ENCODE measurements at regions not wholly inside any gene's neighbourhood (a gene's known extent, or its start where the extent isn't known, plus 50 kb on each side); places are given as distances from the start of the nearest gene placed in this dataset.

- ATAC-seq = no peak
- intact Hi-C loops (cut with DNase I, micrococcal nuclease) = no loop called here
- no peak for DNase-seq
Measured at GRCh38 chr11:119972281-119972680, 165.6 kb downstream of the TRIM29 start.

- DNase-seq (no peak), ATAC-seq (no peak)
- intact Hi-C loops (cut with DNase I, micrococcal nuclease) = no loop called here
Measured at GRCh38 chr11:119970555-119971304, 167.2 kb downstream of the TRIM29 start.

DNA sequence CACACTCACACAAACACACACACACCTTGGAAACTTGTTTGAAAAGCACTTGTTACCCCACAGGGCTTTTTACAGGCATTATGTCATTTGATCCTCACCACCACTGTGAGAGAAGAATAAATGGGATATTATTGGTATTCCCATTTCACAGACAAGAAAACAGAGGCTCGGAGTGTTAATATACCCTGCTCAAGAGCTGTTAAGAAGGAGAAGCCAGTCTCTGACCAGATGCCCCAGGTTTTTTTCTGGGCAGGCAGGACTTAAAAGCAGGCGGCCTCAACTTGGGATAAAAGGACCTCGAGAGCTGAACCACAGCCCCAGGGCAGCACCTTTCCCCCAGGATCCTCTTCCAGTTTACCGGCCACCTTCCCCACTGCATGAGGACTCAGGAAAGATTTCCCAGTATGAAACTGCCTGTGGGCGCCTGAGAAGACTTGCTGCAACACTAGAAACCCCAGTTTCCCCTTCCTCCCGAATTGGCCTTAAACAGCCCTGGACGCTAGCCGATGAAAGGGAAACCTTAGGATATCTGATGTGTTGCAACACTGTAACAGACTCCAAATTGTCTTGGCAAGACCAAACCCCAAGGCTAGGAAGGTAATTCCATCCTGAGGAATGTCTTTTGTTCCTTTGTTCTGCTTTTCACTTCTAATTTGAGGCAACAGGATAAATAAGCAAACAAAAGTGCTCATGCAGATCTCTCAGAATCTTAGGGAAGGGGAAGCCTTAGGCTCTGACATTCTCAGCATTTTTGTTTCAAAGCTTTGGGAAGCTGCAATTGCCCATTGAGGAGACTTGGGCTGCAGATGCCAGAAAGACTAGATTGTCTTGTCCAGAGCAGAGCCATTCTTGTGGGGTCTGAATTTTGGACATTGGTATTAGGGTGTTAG lies 173.5 kb downstream of the TRIM29 start:
- DNase-seq (no peak), ATAC-seq (no peak)
- intact Hi-C loops (cut with DNase I, micrococcal nuclease) = no loop called here

DNA sequence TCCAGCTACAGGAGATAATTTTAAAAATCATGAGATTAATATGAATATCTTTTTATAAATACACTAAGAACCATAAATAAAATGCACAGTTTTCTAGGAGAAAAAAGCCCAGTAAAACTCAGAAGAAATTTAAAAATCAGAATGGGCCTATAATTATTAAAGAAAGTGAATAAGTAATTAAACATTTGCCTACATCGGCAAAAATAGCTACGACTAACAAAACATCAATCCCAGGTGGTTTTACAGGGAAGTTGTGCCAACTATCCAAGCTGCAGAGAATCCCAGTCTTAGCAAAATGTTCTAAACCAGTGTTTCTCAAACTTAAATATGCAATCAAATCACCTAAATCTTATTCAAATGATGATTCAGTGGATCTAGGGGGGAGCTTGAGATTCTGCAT lies 180.0 kb downstream of the TRIM29 start:
- ATAC-seq (no peak), DNase-seq (no peak)
- intact Hi-C loops (cut with DNase I, micrococcal nuclease) = no loop called here

- DNase-seq (no peak), ATAC-seq (no peak)
- intact Hi-C loops (cut with DNase I, micrococcal nuclease) = no loop called here
Measured at GRCh38 chr11:119952441-119952840, 185.5 kb downstream of the TRIM29 start.

GRCh38 chr11:119943298-119943655 lies 194.6 kb downstream of the TRIM29 start:
- intact Hi-C loops (cut with DNase I, micrococcal nuclease) = no loop called here
- no peak for DNase-seq
- ATAC-seq = peak; percentile 30

- ATAC-seq = no peak
- intact Hi-C loops (cut with DNase I, micrococcal nuclease) = no loop called here
- DNase-seq = no peak
Measured at GRCh38 chr11:119942583-119943297, 195.2 kb downstream of the TRIM29 start.

DNA sequence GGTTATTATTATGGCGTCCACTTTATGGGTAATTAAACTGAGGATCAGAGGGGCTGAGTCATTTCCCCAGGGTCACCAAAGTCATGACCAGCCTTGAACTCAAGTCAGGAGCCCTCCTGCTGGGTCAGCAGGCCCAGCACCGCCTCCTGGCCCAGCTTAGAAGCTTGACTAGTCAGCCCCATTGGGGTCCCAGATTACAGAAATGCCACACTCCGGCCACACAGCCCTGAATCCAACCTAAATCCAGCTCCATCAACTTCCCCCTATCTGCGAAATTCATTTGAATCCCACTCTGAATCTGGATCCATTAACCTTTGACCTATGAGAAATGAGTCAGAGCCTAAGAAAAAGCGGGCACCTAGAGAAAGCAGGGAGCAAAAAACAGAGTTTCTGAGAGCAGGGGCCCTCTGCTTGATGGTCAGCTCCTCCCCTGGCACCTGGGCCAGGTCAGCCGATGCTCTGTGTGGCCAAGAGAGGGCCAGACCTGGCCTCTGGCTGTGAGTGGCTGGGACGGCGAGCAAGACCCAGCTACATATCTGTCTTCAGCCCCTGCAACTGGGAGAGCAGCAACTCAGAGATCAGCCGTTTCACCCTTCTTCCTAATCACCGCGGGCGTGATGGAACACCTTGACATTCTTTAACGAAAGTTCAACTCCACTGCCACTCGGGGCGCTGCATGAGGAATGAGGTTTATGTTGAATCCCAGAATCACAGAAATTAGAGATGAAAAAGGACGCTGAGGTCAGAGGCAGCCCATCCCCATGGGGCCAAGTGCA lies 196.1 kb downstream of the TRIM29 start:
- no peak for ATAC-seq
- DNase-seq = no peak
- intact Hi-C loops (cut with DNase I, micrococcal nuclease) = no loop called here

- intact Hi-C loops (cut with DNase I, micrococcal nuclease) = no loop called here
- DNase-seq (no peak), ATAC-seq (no peak)
Measured at GRCh38 chr11:119941171-119941570, 196.7 kb downstream of the TRIM29 start.

DNA sequence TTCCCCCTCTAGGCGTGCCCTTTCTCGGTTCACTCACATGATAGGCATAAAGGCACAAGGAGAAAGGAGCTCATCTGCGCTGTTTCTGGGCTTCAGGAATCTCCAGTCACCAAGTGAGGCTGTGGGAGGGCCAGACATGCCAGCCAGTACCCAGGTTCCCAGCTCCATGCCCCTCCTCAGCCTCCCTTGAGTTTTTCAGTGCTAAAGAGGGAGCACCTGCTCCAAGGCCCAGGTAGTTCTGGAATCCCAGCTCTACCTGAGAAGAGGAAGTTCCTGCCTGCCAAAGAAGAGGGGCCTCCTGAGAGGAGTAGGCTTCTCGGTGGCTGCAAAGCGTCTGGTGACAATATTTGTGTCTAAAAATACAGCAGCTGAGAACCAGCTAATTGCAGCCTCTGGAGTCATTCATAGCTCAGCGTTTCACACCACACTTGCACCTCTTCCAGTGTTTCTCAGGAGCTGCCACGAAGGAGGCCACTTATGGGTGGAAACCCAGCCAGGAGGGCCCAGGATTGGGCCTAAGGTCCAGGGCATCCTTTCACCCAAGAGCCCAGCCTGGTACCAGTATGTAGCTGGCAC lies 197.4 kb downstream of the TRIM29 start:
- ATAC-seq = no peak
- intact Hi-C loops (cut with DNase I, micrococcal nuclease) = no loop called here
- no peak for DNase-seq

DNA sequence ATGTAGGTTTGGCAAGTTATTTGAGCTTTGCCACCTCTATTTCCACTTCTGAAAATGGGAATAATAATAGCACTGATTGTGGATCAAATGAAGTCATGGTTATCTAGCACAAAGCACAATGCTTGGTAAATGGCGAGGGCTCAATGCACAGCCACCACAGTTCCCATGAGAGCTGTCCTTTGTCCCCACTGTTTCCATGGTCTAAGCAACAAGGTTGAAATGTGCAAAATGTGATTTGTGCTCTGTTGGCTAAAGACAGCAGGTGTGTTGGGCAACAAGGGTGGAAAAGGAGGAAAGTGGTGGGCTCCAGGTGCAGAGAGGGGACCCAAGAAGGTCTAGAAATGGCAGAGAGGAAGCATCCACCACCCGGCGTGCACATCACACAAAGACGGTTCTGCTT lies 200.5 kb downstream of the TRIM29 start:
- intact Hi-C loops (cut with DNase I, micrococcal nuclease) = no loop called here
- ATAC-seq (no peak), DNase-seq (no peak)

DNA sequence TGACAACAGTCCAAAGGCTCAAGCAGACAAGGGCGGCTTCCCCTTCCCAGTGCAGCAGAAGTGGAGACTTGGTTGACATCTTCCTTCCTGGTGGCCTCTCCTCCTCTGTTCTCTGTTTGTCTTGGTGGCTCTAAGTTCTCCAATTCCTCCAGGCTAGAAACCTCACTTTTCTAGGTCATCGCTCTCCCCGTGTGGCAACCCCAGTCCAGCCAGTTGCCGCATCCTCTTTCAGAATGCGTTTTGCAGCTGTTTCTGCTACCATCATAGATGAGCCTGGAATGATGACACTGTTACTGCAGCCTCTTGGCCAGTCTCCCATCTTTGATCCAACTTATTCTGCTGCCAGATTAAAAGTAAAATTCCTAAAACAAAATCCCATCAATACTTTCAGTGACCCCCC lies 201.5 kb downstream of the TRIM29 start:
- no peak for ATAC-seq
- intact Hi-C loops (cut with DNase I, micrococcal nuclease) = no loop called here
- DNase-seq = no peak

DNA sequence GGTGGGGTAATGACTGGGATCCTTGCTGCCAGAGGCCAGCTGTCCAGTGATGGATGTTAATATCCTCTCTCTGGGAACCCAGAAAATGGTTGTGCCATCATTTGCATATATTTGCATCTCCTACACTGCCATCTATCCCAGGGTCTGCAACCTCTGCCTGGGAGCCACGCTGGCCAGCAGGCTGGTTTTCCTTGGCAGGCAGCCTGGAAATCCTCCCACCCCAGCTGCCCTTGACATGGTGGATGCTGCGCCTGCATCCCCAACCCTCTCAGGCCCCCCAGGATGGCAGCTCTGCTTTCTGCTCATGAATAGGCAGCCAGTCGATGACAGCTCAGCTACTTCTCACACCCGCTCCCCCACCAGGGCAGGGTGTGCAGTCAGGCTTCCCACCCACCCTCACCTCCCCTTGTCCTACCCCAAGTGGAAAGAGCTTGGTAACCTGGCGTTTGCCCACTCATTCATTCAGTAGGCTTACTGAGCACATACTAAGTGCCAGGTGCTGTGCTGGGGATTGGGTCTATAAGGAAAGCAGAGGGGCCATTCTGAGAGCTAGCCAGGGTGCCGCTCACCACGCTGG lies 202.5 kb downstream of the TRIM29 start:
- intact Hi-C loops (cut with DNase I, micrococcal nuclease) = no loop called here
- ATAC-seq (no peak), DNase-seq (no peak)

- no peak for ATAC-seq
- intact Hi-C loops (cut with DNase I, micrococcal nuclease) = no loop called here
Measured at GRCh38 chr11:119934866-119935265, 203.0 kb downstream of the TRIM29 start.

GRCh38 chr11:119934267-119934666 lies 203.6 kb downstream of the TRIM29 start:
- intact Hi-C loops (cut with DNase I, micrococcal nuclease) = no loop called here
- no peak for DNase-seq

More at GRCh38 chr11:119934866-119935265, 203.0 kb downstream of the TRIM29 start:
- DNase-seq = no peak

DNA sequence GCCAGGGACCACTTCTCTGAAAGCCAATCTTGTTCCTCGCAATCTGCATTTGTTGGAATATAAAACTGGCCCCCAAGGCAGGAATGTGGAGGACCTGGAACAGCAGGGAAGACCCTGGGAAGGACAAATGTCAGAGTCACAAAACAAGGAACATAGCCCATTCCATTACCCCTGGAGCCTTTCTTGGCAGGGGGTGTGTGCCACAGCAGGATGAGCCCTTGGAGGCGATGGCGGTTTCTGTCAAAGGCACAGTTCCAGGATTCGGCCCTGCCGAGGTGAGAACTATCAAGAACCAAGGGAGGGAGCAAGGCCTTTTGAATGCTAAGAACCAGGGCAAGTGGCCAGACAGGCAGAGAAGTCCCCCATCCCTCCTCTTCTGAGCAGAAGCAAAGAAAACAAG lies 204.3 kb downstream of the TRIM29 start:
- ATAC-seq (no peak), DNase-seq (no peak)
- intact Hi-C loops (cut with DNase I, micrococcal nuclease) = no loop called here

More at GRCh38 chr11:119934267-119934666, 203.6 kb downstream of the TRIM29 start:
- no peak for ATAC-seq

- intact Hi-C loops (cut with DNase I, micrococcal nuclease) = no loop called here
- DNase-seq (no peak), ATAC-seq (no peak)
Measured at GRCh38 chr11:119932828-119933562, 204.0 kb upstream of the NECTIN1 start.

DNA sequence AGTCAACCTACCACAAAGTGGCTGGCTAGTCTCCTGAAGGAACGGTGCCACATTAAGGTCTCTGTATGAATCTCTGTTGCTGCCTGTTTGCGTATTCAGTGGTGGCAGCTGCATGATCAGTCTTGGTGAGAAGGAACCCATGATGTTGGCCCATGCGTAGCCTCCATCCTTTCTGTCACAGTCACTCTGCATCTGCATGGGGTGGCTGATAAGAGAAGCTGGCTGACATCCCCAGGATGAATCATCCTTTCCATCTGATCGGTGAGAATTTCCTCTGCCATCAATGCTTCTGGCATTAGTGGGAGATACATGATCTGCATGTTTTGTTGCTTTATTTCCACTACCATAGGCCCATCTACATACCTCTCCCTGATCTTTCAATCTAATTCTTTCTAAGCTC lies 199.0 kb upstream of the NECTIN1 start:
- no peak for DNase-seq
- no peak for ATAC-seq
- intact Hi-C loops (cut with DNase I, micrococcal nuclease) = no loop called here

All from left colon (tissue), 2 donors.